Adipocyte (in vitro differentiated cells): ENCODE measurements at regions not wholly inside any gene's neighbourhood (a gene's known extent, or its start where the extent isn't known, plus 50 kb on each side); places are given as distances from the start of the nearest gene placed in this dataset.
"Not testable (repeated sequence)": the region's sequence is repeated elsewhere in the genome, so short reads cannot be mapped to it uniquely, and the experiment has no call there.

ENCODE experiments used
- DNase-seq: peaks from one replicate; pipeline ENCODE4 v3.0.0-alpha.2; 2015; ENCODE audit warnings: low read depth
- H3K27me3 ChIP-seq: replicated peaks from 2 replicates; pipeline ENCODE4 v1.7.0; 2013; ENCODE audit warnings: mild to moderate bottlenecking, low read length, moderate library complexity; ENCODE audit not compliant: control insufficient read depth, insufficient read depth
- H3K36me3 ChIP-seq: 2 replicates; pipeline ENCODE4 v1.7.0; 2013; ENCODE audit warnings: low read length, mild to moderate bottlenecking, moderate library complexity; ENCODE audit not compliant: control insufficient read depth, insufficient read depth, severe bottlenecking
- H3K4me1 ChIP-seq: 2 replicates; pipeline ENCODE4 v1.7.0; 2013; ENCODE audit warnings: mild to moderate bottlenecking, low read length, moderate library complexity; ENCODE audit not compliant: control insufficient read depth, insufficient read depth
- H3K4me3 ChIP-seq: 2 replicates; pipeline ENCODE4 v1.7.0; 2013; ENCODE audit warnings: mild to moderate bottlenecking, low read length, moderate library complexity
- H3K9ac ChIP-seq: 2 replicates; pipeline ENCODE4 v1.7.0; 2013; ENCODE audit warnings: mild to moderate bottlenecking, low read length, moderate library complexity
- H3K9me3 ChIP-seq: 2 replicates; pipeline ENCODE4 v1.7.0; 2013; ENCODE audit warnings: mild to moderate bottlenecking, low read length, moderate library complexity; ENCODE audit not compliant: control insufficient read depth

DNA sequence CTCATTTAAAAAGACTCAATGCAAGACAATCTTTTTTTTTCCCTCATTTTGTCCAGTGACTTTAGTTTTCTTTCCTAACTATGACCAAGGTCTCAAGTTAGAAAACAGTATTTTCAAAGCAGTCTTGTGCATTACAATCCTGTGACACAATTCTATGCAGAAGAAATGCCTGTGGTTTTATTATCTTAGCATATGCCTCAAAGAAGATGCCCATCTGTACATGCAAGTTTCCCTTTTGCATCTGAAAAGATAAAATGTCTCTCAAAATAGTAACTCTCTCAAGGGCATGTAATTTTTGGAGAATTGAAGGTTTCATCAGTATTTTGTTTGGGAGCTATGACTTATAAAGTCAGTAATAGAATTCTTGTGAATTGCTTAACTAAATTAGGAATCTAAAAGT lies 292.0 kb upstream of the SUCLG2 start:
- Histone ChIP-seq H3K27me3 (no peaks in the 10 kb centered on the region), H3K9ac (no peak overlapping the region), H3K4me1 (no peaks in the 10 kb centered on the region), H3K9me3 (no peaks in the 10 kb centered on the region), H3K4me3 (no peak overlapping the region), H3K36me3 (no peaks in the 10 kb centered on the region)
- peak; percentile 43 for DNase-seq

DNA sequence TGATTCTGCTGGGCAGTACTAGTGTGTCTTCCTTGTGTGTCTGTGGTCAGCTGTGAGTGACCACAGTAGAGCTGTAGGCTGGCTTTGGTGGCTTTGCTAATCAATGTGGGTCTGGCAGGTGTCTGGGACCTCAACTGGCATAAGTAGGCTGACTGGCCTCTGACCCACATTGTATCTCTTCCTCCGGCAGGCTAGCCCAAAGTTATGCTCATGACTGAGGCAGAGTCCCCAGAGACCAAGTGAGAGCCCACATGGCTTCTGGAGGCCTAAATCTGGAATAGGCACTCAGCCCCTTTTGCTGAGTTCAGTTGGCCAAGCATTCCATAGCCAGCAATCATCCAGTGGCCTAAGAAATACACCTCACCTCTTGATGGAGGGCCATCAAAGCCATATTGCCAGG lies 289.1 kb upstream of the SUCLG2 start:
- Histone ChIP-seq H3K4me1 (peaks cover 5% of the 10 kb centered on the region), H3K27me3 (no peaks in the 10 kb centered on the region), H3K4me3 (no peak overlapping the region), H3K9ac (no peak overlapping the region), H3K9me3 (no peaks in the 10 kb centered on the region), H3K36me3 (no peaks in the 10 kb centered on the region)
- DNase-seq: no peak

- no peak for DNase-seq
- Histone ChIP-seq H3K9ac (no peak overlapping the region), H3K36me3 (no peaks in the 10 kb centered on the region), H3K4me1 (peaks cover 5% of the 10 kb centered on the region), H3K4me3 (no peak overlapping the region), H3K27me3 (no peaks in the 10 kb centered on the region), H3K9me3 (no peaks in the 10 kb centered on the region)
Measured at GRCh38 chr3:67941433-67942030, 287.1 kb upstream of the SUCLG2 start.

DNA sequence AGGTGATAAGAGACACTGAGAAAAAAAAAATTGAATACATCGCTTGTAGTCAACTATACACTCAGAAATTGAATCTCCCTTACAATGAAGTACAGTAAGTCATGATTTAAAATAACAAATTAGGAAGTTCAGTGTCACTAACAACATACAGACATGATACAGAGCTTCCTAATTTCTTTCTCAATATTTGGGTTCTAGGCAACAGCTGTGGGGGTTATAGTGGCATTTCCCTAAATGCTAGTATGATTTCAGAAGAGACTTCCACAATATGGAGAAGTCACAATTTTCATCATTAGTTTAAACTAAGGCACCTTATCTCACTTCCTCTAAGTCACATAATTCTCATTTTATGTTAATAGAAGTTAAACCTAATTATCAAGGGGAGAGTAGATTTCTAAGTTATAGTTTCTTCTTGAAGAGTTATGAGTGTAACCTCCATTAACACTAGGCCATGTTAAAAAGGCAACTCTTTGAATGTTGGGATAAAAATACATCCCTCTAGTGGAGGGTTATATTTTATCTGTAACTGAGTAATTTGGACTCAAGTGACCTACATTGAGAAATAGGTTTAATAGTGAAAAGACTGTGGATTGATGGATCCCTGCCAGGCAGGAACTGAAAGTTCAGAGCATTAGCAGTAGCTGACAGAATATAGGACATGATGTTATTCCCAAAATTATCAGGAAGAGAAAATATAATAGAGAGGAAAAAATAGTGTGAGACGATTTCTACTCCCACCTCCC lies 286.0 kb upstream of the SUCLG2 start:
- peaks cover 5% of the 10 kb centered on the region for H3K4me1 ChIP-seq
- no peak overlapping the region for H3K4me3 ChIP-seq
- peak; percentile 43 for DNase-seq
- no peak overlapping the region for H3K9ac ChIP-seq
- peaks cover 3% of the 10 kb centered on the region for H3K9me3 ChIP-seq
- no peaks in the 10 kb centered on the region for H3K36me3 ChIP-seq
- no peaks in the 10 kb centered on the region for H3K27me3 ChIP-seq

DNA sequence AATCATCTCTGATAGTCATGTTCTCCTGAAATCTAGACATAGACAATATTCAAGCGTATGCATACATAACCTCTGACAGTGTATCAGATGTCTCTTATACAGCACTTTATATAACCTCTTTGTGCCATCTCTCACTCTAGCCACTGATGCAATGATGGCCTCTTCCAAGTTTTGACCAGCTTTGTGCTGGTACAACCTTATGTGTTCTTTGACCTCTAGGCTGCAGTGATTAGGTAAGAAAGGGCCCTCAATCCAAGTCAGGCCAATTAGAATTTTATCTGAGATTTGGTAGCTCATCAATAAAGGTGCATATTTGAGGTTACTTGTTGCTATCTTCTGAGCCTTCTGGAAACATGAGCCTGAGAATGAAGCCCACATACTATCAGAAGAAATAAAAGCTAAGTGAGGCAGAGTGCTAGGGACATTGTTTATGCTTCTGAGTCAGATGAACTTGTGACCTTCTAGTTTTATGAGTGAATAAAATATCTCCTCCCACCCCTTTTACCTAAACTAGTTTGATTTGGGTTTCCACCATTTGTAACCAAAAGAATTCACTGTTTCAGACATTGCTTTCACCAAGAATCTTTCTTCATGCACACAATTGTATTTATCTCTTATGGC lies 283.2 kb upstream of the SUCLG2 start:
- Histone ChIP-seq H3K4me1 (peaks cover 5% of the 10 kb centered on the region), H3K9ac (no peak overlapping the region), H3K27me3 (no peaks in the 10 kb centered on the region), H3K4me3 (no peak overlapping the region), H3K36me3 (no peaks in the 10 kb centered on the region), H3K9me3 (peaks cover 3% of the 10 kb centered on the region)
- DNase-seq: no peak

DNA sequence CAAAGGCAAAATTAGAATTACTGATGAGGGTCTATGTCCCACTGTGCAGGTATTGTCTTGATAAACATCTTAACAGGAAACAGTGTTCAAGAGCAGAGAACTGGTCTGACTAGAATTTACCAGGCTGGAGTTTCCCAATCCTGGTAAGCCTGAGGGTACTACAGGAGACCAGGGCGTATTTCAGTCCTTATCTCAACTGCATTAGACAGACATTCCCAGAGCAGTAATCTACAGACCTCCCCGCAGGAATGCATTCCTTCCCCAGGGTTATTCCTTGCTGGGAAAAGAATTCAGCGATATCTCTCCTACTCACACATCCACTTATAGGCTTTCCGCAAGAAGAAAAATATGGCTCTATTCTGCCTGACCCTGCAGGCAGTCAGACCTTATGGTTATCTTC lies 276.0 kb upstream of the SUCLG2 start:
- not testable (repeated sequence) for H3K9me3 ChIP-seq, H3K27me3 ChIP-seq, H3K9ac ChIP-seq, H3K4me1 ChIP-seq, H3K36me3 ChIP-seq, H3K4me3 ChIP-seq, DNase-seq

- peaks cover 3% of the 10 kb centered on the region for H3K9me3 ChIP-seq
- H3K9ac ChIP-seq: no peak overlapping the region
- H3K4me1 ChIP-seq: no peaks in the 10 kb centered on the region
- no peaks in the 10 kb centered on the region for H3K36me3 ChIP-seq
- no peak for DNase-seq
- no peak overlapping the region for H3K4me3 ChIP-seq
- H3K27me3 ChIP-seq: no peaks in the 10 kb centered on the region
Measured at GRCh38 chr3:67923796-67924195, 269.4 kb upstream of the SUCLG2 start.

DNA sequence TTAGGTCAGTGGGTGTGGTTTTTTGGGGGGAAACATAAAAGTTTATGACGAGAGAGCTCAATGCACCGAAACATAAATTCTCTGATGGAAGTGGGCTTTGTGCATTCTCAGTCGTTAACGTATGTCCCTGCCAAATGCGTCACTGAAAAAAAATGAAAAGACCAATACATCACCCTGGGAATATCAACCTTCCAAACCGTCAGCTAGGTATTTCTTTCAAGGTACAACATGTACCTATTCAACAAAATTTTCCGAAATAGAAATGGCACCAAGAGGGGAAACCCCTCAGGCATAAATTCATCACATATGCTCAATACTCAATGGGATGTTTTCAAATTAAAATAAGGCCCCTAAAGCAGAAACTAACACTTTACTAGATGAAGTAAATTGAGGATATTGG lies 266.6 kb upstream of the SUCLG2 start:
- Histone ChIP-seq H3K4me1 (no peaks in the 10 kb centered on the region), H3K4me3 (no peak overlapping the region)

GRCh38 chr3:67920311-67920710 lies 265.9 kb upstream of the SUCLG2 start:
- no peak for DNase-seq
- no peaks in the 10 kb centered on the region for H3K27me3 ChIP-seq
- H3K9me3 ChIP-seq: peaks cover 3% of the 10 kb centered on the region
- no peak overlapping the region for H3K4me3 ChIP-seq
- H3K36me3 ChIP-seq: no peaks in the 10 kb centered on the region
- H3K9ac ChIP-seq: no peak overlapping the region
- no peaks in the 10 kb centered on the region for H3K4me1 ChIP-seq

More for the DNA sequence above, 266.6 kb upstream of the SUCLG2 start:
- no peak for DNase-seq
- H3K9me3 ChIP-seq: peaks cover 3% of the 10 kb centered on the region
- H3K9ac ChIP-seq: no peak overlapping the region
- no peaks in the 10 kb centered on the region for H3K27me3 ChIP-seq
- H3K36me3 ChIP-seq: no peaks in the 10 kb centered on the region

DNA sequence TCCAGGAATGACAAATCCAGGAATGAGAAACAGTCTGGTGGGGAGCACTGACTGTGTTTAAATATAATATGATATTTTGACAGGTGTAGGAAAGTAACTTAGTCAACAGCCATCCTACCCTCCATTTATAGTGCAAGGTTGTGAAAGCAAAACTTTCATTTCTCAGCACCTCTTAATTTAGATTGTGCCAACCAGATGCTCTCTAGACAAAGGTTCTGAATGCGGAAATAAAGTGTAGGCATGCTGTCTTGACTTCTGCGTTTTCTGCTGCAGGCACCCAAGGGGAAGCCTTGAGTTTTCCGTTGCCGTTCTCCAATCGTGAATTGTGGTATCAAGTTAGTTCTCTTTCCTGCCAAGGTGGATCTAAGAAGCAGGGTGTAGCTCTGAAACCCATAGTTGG lies 261.9 kb upstream of the SUCLG2 start:
- Histone ChIP-seq H3K9ac (no peak overlapping the region), H3K4me1 (no peaks in the 10 kb centered on the region), H3K27me3 (no peaks in the 10 kb centered on the region), H3K36me3 (no peaks in the 10 kb centered on the region), H3K4me3 (no peak overlapping the region), H3K9me3 (no peaks in the 10 kb centered on the region)
- no peak for DNase-seq

DNA sequence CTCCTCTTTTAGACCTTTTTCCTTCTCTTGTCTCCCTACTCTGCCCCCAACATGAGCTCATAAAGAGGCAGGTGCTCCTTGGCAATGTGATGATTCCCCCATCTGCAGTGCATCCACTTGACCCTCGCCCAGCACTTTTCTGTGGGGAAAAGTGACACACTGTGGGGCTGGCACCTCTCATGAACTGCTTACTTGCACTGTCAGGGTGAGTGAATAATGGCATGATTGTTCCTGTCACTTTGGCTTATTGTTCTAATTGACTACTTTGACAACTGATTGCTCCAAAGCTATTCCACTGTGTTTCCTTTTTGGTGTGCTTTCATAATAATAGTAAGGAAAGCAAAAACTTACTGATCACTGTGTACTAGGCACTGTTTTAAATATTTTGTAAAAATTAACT lies 253.3 kb upstream of the SUCLG2 start:
- H3K4me3 ChIP-seq: no peak overlapping the region
- H3K9me3 ChIP-seq: peaks cover 3% of the 10 kb centered on the region
- DNase-seq: no peak
- H3K4me1 ChIP-seq: no peaks in the 10 kb centered on the region
- H3K27me3 ChIP-seq: no peaks in the 10 kb centered on the region
- no peaks in the 10 kb centered on the region for H3K36me3 ChIP-seq
- H3K9ac ChIP-seq: no peak overlapping the region
